Body of pancreas (tissue), 4 donors: ENCODE measurements at regions not wholly inside any gene's neighbourhood (a gene's known extent, or its start where the extent isn't known, plus 50 kb on each side); places are given as distances from the start of the nearest gene placed in this dataset.

Experiments used
- ATAC-seq: fragments of 150-250 bp; one replicate; pipeline ENCODE4 v1.9.1; 2016
- DNase-seq, 4 donors: peaks; one replicate each; pipeline ENCODE4 v3.0.0-alpha.2; 2019
- H3K27ac ChIP-seq, 4 donors: fragments of 200-600 bp; sonication (generic); 1 replicate in 3 of 4; 2 replicates in 1 of 4; pipeline versions ENCODE4 v1.5.1 to v1.6.1; 2016 to 2019; ENCODE audit warnings: mild to moderate bottlenecking in 1 of 4, mixed read lengths in 1 of 4, moderate library complexity in 1 of 4
- H3K27me3 ChIP-seq, 2 donors: fragments of 200-600 bp; sonication (generic); one replicate each; pipeline ENCODE4 v1.6.0; 2016; ENCODE audit warnings: mild to moderate bottlenecking in 1 of 2
- H3K36me3 ChIP-seq, 2 donors: fragments of 200-600 bp; sonication (generic); replicated peaks in 1 of 2; 2 replicates each; pipeline ENCODE4 v1.5.1; 2016; ENCODE audit warnings: low read depth in 2 of 2; ENCODE audit not compliant: insufficient read depth in 1 of 2
- H3K4me1 ChIP-seq: fragments of 200-600 bp; sonication (generic); one replicate; pipeline ENCODE4 v1.6.0; 2016
- H3K4me3 ChIP-seq, 2 donors: fragments of 200-600 bp; sonication (generic); 1 replicate in 1 of 2; 2 replicates in 1 of 2; pipeline ENCODE4 v1.5.1; 2016 to 2019
- H3K9me3 ChIP-seq, 3 donors: fragments of 200-600 bp; sonication (generic); 1 replicate in 2 of 3; 2 replicates in 1 of 3; pipeline ENCODE4 v1.5.1; 2016
- POLR2A ChIP-seq, 3 donors: fragments of 450-650 bp; IDR thresholded peaks; one replicate each; pipeline ENCODE4 v1.6.1; 2016; ENCODE audit warnings: antibody characterized with exemption in 3 of 3, mild to moderate bottlenecking in 2 of 3
- WGBS, 2 donors: methylation state at CpG; one replicate each; pipeline ENCODE4 v1.1.5; 2017; 5-methylcytosine and 5-hydroxymethylcytosine counted together
- intact Hi-C: fragments of 100-400 bp; cut with DNase I; formaldehyde crosslinking; loops from one replicate; pipeline ENCODE4 v1.15.1; 2023
- TF ChIP-seq, protein P1 (sequence below), 7 experiments: fragments of 450-650 bp in 4 of 7; fragments of 200-600 bp in 3 of 7; sonication (generic) in 3 of 7; IDR thresholded peaks; one replicate each; pipeline ENCODE4 v1.5.1; 2016 to 2019; ENCODE audit warnings: antibody characterized with exemption in 7 of 7

DNA sequence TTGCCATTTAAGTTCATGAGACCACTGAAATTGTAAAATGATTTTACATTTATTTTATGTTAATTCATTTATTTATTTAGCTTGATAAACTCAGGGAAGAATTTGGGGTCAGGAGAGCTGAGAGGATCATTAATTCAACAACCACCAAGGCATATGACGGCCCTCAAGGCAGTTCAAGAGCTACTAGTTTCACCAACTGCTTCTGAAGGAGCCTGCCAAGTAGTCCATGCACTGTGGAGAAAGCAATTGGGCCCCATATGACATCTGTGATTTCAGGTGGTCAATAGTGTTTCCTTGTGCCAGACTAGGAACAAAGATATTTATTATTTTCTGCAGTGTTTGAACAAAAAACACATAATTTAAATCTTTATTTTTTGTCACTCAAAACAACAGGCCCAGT lies 236.4 kb downstream of the CASP12 start:
- 70 to 89% methylated on average over 1 of the region's 1 CpG for WGBS, 2 donors
- Histone ChIP-seq H3K27ac (no peak overlapping the region), H3K4me1 (no peaks in the 10 kb centered on the region), H3K36me3 (no peaks in the 10 kb centered on the region), H3K4me3 (no peak overlapping the region), H3K9me3 (no peaks in the 10 kb centered on the region), H3K27me3 (no peaks in the 10 kb centered on the region)
- intact Hi-C loops, result no loop called here
- TF ChIP-seq POLR2A (IDR thresholded peaks at IDR 0.05), result no peak
- TF ChIP-seq, protein P1, sequence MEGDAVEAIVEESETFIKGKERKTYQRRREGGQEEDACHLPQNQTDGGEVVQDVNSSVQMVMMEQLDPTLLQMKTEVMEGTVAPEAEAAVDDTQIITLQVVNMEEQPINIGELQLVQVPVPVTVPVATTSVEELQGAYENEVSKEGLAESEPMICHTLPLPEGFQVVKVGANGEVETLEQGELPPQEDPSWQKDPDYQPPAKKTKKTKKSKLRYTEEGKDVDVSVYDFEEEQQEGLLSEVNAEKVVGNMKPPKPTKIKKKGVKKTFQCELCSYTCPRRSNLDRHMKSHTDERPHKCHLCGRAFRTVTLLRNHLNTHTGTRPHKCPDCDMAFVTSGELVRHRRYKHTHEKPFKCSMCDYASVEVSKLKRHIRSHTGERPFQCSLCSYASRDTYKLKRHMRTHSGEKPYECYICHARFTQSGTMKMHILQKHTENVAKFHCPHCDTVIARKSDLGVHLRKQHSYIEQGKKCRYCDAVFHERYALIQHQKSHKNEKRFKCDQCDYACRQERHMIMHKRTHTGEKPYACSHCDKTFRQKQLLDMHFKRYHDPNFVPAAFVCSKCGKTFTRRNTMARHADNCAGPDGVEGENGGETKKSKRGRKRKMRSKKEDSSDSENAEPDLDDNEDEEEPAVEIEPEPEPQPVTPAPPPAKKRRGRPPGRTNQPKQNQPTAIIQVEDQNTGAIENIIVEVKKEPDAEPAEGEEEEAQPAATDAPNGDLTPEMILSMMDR (IDR thresholded peaks at IDR 0.05), result no peak
- ATAC-seq, result no peak
- no peak for DNase-seq

DNA sequence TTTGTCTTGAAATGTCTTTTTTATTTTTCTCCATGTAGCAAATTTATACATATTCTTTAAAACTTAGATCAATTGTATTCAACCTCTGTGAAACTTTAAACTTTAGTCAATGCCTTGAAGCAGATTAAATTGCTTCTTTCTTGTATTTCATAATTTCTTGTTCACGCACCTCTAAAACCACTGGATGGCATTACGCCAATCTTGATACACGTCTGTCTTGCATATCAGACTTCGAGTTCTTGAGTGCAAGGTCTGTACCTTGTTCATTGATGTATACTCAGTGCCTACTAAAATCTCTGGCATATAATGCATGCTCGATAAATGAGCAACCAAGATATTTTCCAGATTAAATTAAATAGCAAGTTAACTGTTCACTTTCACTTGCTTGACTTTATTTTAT lies 236.8 kb downstream of the CASP12 start:
- ATAC-seq (no peak), DNase-seq (no peak)
- H3K9me3 ChIP-seq, result no peaks in the 10 kb centered on the region
- intact Hi-C loops, result no loop called here
- no peaks in the 10 kb centered on the region for H3K27me3 ChIP-seq
- H3K4me3 ChIP-seq, result no peak overlapping the region
- TF ChIP-seq, protein P1 (IDR thresholded peaks at IDR 0.05), result no peak
- TF ChIP-seq POLR2A (IDR thresholded peaks at IDR 0.05), result no peak
- H3K36me3 ChIP-seq, result no peaks in the 10 kb centered on the region
- no peaks in the 10 kb centered on the region for H3K4me1 ChIP-seq
- WGBS, 2 donors, result 47 to 56% methylated on average over 5 of the region's 5 CpGs
- H3K27ac ChIP-seq, result no peak overlapping the region

DNA sequence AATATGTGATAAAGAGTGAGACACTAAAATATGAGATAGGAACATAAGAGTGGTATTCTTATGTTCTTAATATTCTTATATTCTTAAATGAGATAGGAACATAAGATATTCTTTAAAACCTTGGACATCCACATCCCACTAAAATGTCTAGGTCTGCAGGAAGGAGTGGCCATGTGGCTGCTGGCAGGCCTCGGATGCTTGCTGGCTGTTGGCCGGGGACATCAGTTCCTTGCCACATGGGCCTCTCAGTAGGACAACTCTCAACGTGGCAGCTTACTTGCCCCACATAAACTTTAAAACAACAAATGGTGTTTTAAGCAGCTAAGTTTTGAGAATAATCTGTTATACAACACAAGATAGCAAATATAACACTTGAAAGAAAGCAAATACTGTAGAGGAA lies 240.1 kb downstream of the CASP12 start:
- ATAC-seq, result no peak
- H3K27ac ChIP-seq, result no peak overlapping the region
- 80 to 81% methylated on average over 3 of the region's 3 CpGs for WGBS, 2 donors
- DNase-seq, result no peak
- H3K4me1 ChIP-seq, result no peaks in the 10 kb centered on the region
- H3K27me3 ChIP-seq, result no peaks in the 10 kb centered on the region
- H3K4me3 ChIP-seq, result no peak overlapping the region
- no peaks in the 10 kb centered on the region for H3K9me3 ChIP-seq
- H3K36me3 ChIP-seq, result no peaks in the 10 kb centered on the region
- intact Hi-C loops, result no loop called here
- TF ChIP-seq, protein P1 (IDR thresholded peaks at IDR 0.05), result no peak
- TF ChIP-seq POLR2A (IDR thresholded peaks at IDR 0.05), result no peak

DNA sequence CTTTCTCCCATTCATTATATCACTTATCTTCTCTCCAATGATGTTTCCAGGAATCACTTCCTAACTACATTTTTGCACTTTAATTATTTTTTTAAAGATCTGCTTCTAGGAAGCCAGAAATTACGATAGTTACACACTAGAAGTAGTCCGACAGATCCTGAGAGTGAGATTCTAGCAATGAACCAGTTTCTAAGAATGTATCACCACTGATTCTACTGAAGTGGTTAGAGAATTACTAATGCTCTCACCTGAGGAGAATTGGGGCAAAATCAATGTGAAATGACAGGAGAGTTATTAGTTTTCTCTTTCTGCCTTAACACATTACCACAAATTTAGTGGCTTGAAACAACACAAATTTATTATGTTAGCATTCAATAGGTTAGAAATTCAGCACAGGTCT lies 241.2 kb downstream of the CASP12 start:
- Histone ChIP-seq H3K4me3 (no peak overlapping the region), H3K9me3 (no peaks in the 10 kb centered on the region), H3K27me3 (no peaks in the 10 kb centered on the region), H3K36me3 (no peaks in the 10 kb centered on the region), H3K27ac (no peak overlapping the region), H3K4me1 (no peaks in the 10 kb centered on the region)
- no peak for TF ChIP-seq POLR2A (IDR thresholded peaks at IDR 0.05)
- TF ChIP-seq, protein P1 (IDR thresholded peaks at IDR 0.05), result no peak
- DNase-seq (no peak), ATAC-seq (no peak)
- WGBS, 2 donors, result 84 to 89% methylated on average over 2 of the region's 2 CpGs
- intact Hi-C loops, result no loop called here

DNA sequence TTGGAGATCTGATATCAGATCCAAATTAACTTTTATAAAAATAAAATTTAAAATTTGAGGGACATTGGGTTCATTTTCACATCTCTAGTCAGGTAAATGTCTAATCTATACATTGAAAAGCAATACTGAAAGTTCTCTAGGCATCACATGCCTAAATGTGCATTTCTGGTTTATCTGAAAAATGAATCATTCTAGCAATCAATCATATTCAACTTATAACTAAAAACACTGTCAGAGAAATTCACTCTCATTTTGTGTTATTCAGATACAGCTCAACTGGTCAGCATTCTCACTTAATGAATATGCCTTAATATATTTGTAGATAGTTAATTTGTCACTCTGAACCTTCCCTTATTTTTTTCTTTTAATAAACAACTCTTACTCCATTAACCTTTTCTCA lies 243.2 kb downstream of the CASP12 start:
- no peak for DNase-seq
- no peak for ATAC-seq
- intact Hi-C loops, result no loop called here

More for the DNA sequence above, 243.2 kb downstream of the CASP12 start:
- no peak for TF ChIP-seq POLR2A (IDR thresholded peaks at IDR 0.05)
- TF ChIP-seq, protein P1 (IDR thresholded peaks at IDR 0.05), result no peak
- Histone ChIP-seq H3K4me1 (no peaks in the 10 kb centered on the region), H3K27me3 (no peaks in the 10 kb centered on the region), H3K4me3 (no peak overlapping the region), H3K27ac (no peak overlapping the region), H3K36me3 (no peaks in the 10 kb centered on the region), H3K9me3 (no peaks in the 10 kb centered on the region)
